Activated CD4-positive, alpha-beta T cell treated with anti-CD3 and anti-CD28 coated beads for 4 hours (primary cell): ENCODE measurements at regions not wholly inside any gene's neighbourhood (a gene's known extent, or its start where the extent isn't known, plus 50 kb on each side); places are given as distances from the start of the nearest gene placed in this dataset.
"Not testable (repeated sequence)": the region's sequence is repeated elsewhere in the genome, so short reads cannot be mapped to it uniquely, and the experiment has no call there.

Source experiments
- DNase-seq, 2 donors: peaks; one replicate each; pipeline ENCODE4 v3.0.0-alpha.2; 2020

- DNase-seq: not testable (repeated sequence)
Measured at GRCh38 chr17:77533697-77534096, 392.9 kb downstream of the SEC14L1 start.

GRCh38 chr17:77534137-77534536 is 393.4 kb downstream of the SEC14L1 start:
- DNase-seq: no peak

- DNase-seq: no peak
Measured at GRCh38 chr17:77535435-77535834, 394.7 kb downstream of the SEC14L1 start.

- DNase-seq: no peak
Measured at GRCh38 chr17:77535892-77536291, 395.1 kb downstream of the SEC14L1 start.

GRCh38 chr17:77537566-77537965 is 396.8 kb downstream of the SEC14L1 start:
- no peak for DNase-seq

- DNase-seq: no peak
Measured at GRCh38 chr17:77540531-77540930, 399.8 kb downstream of the SEC14L1 start.

- DNase-seq: no peak
Measured at GRCh38 chr17:77540975-77541374, 400.2 kb downstream of the SEC14L1 start.

- no peak for DNase-seq
Measured at GRCh38 chr17:77542011-77542410, 401.2 kb downstream of the SEC14L1 start.

GRCh38 chr17:77542551-77543490 is 402.1 kb downstream of the SEC14L1 start:
- peak; percentile 57 to 58 for DNase-seq

GRCh38 chr17:77543801-77544200 is 403.0 kb downstream of the SEC14L1 start:
- no peak for DNase-seq

- no peak for DNase-seq
Measured at GRCh38 chr17:77544347-77545110, 403.8 kb downstream of the SEC14L1 start.

- no peak for DNase-seq
Measured at GRCh38 chr17:77546772-77547241, 406.0 kb downstream of the SEC14L1 start.

- DNase-seq: no peak
Measured at GRCh38 chr17:77548967-77549366, 408.2 kb downstream of the SEC14L1 start.

GRCh38 chr17:77549726-77550366 is 408.7 kb upstream of the TNRC6C start:
- no peak for DNase-seq

- no peak for DNase-seq
Measured at GRCh38 chr17:77553459-77554066, 404.9 kb upstream of the TNRC6C start.

- DNase-seq: no peak
Measured at GRCh38 chr17:77555121-77555591, 403.3 kb upstream of the TNRC6C start.

GRCh38 chr17:77555741-77556291 is 402.7 kb upstream of the TNRC6C start:
- DNase-seq: no peak

- no peak for DNase-seq
Measured at GRCh38 chr17:77556383-77557061, 402.0 kb upstream of the TNRC6C start.

GRCh38 chr17:77558846-77559626 is 399.5 kb upstream of the TNRC6C start:
- DNase-seq: no peak

- DNase-seq: no peak
Measured at GRCh38 chr17:77560381-77560780, 398.1 kb upstream of the TNRC6C start.

- no peak for DNase-seq
Measured at GRCh38 chr17:77560841-77561240, 397.7 kb upstream of the TNRC6C start.
